ENCODE measurements at regions not wholly inside any gene's neighbourhood (a gene's known extent, or its start where the extent isn't known, plus 50 kb on each side); places are given as distances from the start of the nearest gene placed in this dataset.
"Not testable (repeated sequence)": the region's sequence is repeated elsewhere in the genome, so short reads cannot be mapped to it uniquely, and the experiment has no call there.

GRCh38 chr11:23644443-23644842, 784.2 kb upstream of the CCDC179 start:
- POLR2A ChIA-PET (ENCODE audit: unreplicated experiment): no interaction called here
- Histone ChIP-seq H3K27me3 (ENCODE audit: insufficient read depth, low read depth) (no peaks in the 10 kb centered on the region), H3K4me2 (no peak overlapping the region), H3K9me3 (ENCODE audit: insufficient read depth, low read depth) (no peaks in the 10 kb centered on the region), H2AFZ (no peak overlapping the region), H3K36me3 (ENCODE audit: low read depth) (no peaks in the 10 kb centered on the region), H3K4me3 (no peak overlapping the region), H3F3A (ENCODE audit: insufficient read depth, low read depth) (no peaks in the 10 kb centered on the region), H3K9me2 (ENCODE audit: insufficient read depth) (no peaks in the 10 kb centered on the region), H3K4me1 (replicated peaks; ENCODE audit: insufficient read depth) (no peaks in the 10 kb centered on the region), H3K27ac (no peak overlapping the region), H4K20me1 (ENCODE audit: insufficient read depth) (no peaks in the 10 kb centered on the region), H3K79me2 (ENCODE audit: low read depth) (no peaks in the 10 kb centered on the region)
- intact Hi-C loops (cut with micrococcal nuclease; ENCODE audit: unreplicated experiment): no loop called here
- no peak for TF ChIP-seq EZH2 (IDR thresholded peaks at IDR 0.05; ENCODE audit: low read depth)
- no peak for TF ChIP-seq CTCF (conservative IDR thresholded peaks at IDR 0.05)
- no TSS peak for BruUV-seq (replicated peaks)
- no peak for DNase-seq
- CTCF ChIA-PET: no interaction called here

GRCh38 chr11:23652336-23652735, 792.1 kb upstream of the CCDC179 start:
- CTCF ChIA-PET; H3K4me2 ChIP-seq; H3K4me3 ChIP-seq; H3K9me2 ChIP-seq (ENCODE audit: insufficient read depth); H3F3A ChIP-seq (ENCODE audit: insufficient read depth, low read depth); H3K27me3 ChIP-seq (ENCODE audit: insufficient read depth, low read depth); H3K79me2 ChIP-seq (ENCODE audit: low read depth); H3K9me3 ChIP-seq (ENCODE audit: insufficient read depth, low read depth); H2AFZ ChIP-seq; H3K27ac ChIP-seq; POLR2A ChIA-PET (ENCODE audit: unreplicated experiment); H4K20me1 ChIP-seq (ENCODE audit: insufficient read depth); intact Hi-C loops (cut with micrococcal nuclease; ENCODE audit: unreplicated experiment); H3K36me3 ChIP-seq (ENCODE audit: low read depth); DNase-seq; H3K4me1 ChIP-seq (replicated peaks; ENCODE audit: insufficient read depth); BruUV-seq (replicated peaks): not testable (repeated sequence)

GRCh38 chr11:23653071-23653675, 792.9 kb upstream of the CCDC179 start:
- H3K36me3 ChIP-seq (ENCODE audit: low read depth): no peaks in the 10 kb centered on the region
- intact Hi-C loops (cut with micrococcal nuclease; ENCODE audit: unreplicated experiment): no loop called here
- H3K4me3 ChIP-seq: no peak overlapping the region
- no TSS peak for BruUV-seq (replicated peaks)
- no peaks in the 10 kb centered on the region for H3K79me2 ChIP-seq (ENCODE audit: low read depth)
- no peaks in the 10 kb centered on the region for H4K20me1 ChIP-seq (ENCODE audit: insufficient read depth)
- no peaks in the 10 kb centered on the region for H3K4me1 ChIP-seq (replicated peaks; ENCODE audit: insufficient read depth)
- H3K4me2 ChIP-seq: no peak overlapping the region
- ChIA-PET CTCF (no interaction called here), POLR2A (ENCODE audit: unreplicated experiment) (no interaction called here)
- TF ChIP-seq CTCF (conservative IDR thresholded peaks at IDR 0.05): no peak
- TF ChIP-seq EZH2 (IDR thresholded peaks at IDR 0.05; ENCODE audit: low read depth): no peak
- H3K27me3 ChIP-seq (ENCODE audit: insufficient read depth, low read depth): no peaks in the 10 kb centered on the region
- DNase-seq: no peak
- H3K9me3 ChIP-seq (ENCODE audit: insufficient read depth, low read depth): no peaks in the 10 kb centered on the region
- H2AFZ ChIP-seq: no peak overlapping the region
- H3K9me2 ChIP-seq (ENCODE audit: insufficient read depth): no peaks in the 10 kb centered on the region
- no peaks in the 10 kb centered on the region for H3F3A ChIP-seq (ENCODE audit: insufficient read depth, low read depth)
- no peak overlapping the region for H3K27ac ChIP-seq

- Histone ChIP-seq H4K20me1 (ENCODE audit: insufficient read depth) (no peaks in the 10 kb centered on the region), H3K4me3 (no peak overlapping the region), H3K36me3 (ENCODE audit: low read depth) (no peaks in the 10 kb centered on the region), H3K9me2 (ENCODE audit: insufficient read depth) (no peaks in the 10 kb centered on the region), H3K27ac (no peak overlapping the region), H3K9me3 (ENCODE audit: insufficient read depth, low read depth) (no peaks in the 10 kb centered on the region), H3K4me2 (no peak overlapping the region), H3K4me1 (replicated peaks; ENCODE audit: insufficient read depth) (no peaks in the 10 kb centered on the region), H3F3A (ENCODE audit: insufficient read depth, low read depth) (no peaks in the 10 kb centered on the region), H2AFZ (no peak overlapping the region), H3K27me3 (ENCODE audit: insufficient read depth, low read depth) (no peaks in the 10 kb centered on the region), H3K79me2 (ENCODE audit: low read depth) (no peaks in the 10 kb centered on the region)
- CTCF ChIA-PET: no interaction called here
- POLR2A ChIA-PET (ENCODE audit: unreplicated experiment): no interaction called here
- no peak for TF ChIP-seq EZH2 (IDR thresholded peaks at IDR 0.05; ENCODE audit: low read depth)
- no peak for TF ChIP-seq CTCF (conservative IDR thresholded peaks at IDR 0.05)
- intact Hi-C loops (cut with micrococcal nuclease; ENCODE audit: unreplicated experiment): no loop called here
- BruUV-seq (replicated peaks): no TSS peak
- no peak for DNase-seq
These were observed 808.0 kb upstream of the CCDC179 start for GRCh38 chr11:23668324-23668723.

Measured in PC-9 (cell line).